ENCODE measurements at regions not wholly inside any gene's neighbourhood (a gene's known extent, or its start where the extent isn't known, plus 50 kb on each side); places are given as distances from the start of the nearest gene placed in this dataset.

GRCh38 chr9:7298123-7298522, 501.5 kb downstream of the DMAC1 start:
- TF ChIP-seq CTCF (IDR thresholded peaks at IDR 0.05) (no peak), POLR2A (IDR thresholded peaks at IDR 0.05) (no peak)

All from right lobe of liver (tissue), 4 donors.